HG03521 (cell line): ENCODE measurements at regions not wholly inside any gene's neighbourhood (a gene's known extent, or its start where the extent isn't known, plus 50 kb on each side); places are given as distances from the start of the nearest gene placed in this dataset.

ENCODE experiments used
- ATAC-seq: cut with Tn5 transposase; IDR thresholded peaks from one replicate; pipeline ENCODE4 v1.9.1; 2021; ENCODE audit warnings: mild to moderate bottlenecking, moderate library complexity; ENCODE audit not compliant: unreplicated experiment

GRCh38 chr13:40186041-40186440 lies 480.4 kb downstream of the FOXO1 start:
- ATAC-seq, result no peak

GRCh38 chr13:40186626-40187323 lies 479.7 kb downstream of the FOXO1 start:
- no peak for ATAC-seq

DNA sequence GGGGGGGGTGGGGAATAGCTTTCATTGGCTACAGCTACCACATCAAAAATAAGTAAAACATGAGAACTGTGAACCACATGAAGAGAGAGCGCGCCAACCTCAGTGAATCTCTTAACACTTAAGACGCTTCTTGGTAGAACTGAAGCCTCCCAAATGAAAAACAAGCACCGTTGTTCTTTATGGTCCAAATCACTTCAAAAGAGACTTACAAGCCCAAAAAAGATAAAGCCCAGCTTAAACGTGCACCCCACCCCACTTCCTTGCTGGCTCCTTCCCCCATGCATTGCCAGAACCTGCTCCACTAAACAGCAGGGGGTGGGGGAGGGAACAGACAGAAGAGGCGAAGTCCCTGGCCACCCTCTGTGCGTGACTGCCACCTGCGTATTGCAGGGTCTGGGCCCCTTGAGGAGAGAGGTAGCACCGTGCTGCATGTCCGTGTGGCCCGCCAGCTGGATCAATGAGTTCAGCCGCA lies 479.1 kb downstream of the FOXO1 start:
- ATAC-seq, result no peak

GRCh38 chr13:40187841-40188591 lies 478.4 kb downstream of the FOXO1 start:
- ATAC-seq, result no peak

- ATAC-seq, result no peak
Measured at GRCh38 chr13:40189426-40189825, 477.0 kb downstream of the FOXO1 start.

DNA sequence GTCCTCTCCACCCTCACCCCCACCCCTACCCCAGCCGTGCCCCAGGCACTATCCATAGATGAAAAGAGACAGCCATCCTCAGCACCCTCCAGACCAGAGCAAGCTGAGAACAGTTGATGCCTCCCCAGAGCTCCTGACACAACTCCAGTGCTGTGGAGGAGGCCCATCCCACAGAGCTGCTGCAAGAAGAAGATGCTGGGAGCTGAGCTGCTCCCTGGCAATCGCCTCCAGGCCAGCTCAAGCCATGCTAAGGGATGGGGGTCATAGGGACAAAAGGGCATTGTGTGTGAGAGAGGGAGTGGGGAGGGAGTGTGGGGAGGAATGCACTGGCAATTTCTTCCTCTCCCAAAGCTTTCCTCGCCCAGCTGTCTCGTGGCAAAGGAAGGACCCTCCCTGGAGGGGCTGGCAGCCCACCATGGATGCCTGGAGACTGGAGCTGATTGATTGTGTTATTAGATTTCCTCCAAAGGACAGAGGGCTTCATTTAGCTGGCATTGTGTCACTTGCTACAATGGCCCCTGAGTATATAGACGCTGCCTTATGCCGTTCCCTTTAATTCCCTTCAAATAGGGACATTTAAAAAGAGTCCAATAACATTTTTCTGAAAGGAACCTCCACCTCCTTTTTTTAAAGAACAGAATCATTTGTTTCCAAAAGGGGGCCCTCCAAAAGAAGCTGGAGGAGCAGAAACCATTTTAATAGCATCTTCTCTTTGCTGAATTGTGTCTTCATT lies 476.4 kb downstream of the FOXO1 start:
- no peak for ATAC-seq

DNA sequence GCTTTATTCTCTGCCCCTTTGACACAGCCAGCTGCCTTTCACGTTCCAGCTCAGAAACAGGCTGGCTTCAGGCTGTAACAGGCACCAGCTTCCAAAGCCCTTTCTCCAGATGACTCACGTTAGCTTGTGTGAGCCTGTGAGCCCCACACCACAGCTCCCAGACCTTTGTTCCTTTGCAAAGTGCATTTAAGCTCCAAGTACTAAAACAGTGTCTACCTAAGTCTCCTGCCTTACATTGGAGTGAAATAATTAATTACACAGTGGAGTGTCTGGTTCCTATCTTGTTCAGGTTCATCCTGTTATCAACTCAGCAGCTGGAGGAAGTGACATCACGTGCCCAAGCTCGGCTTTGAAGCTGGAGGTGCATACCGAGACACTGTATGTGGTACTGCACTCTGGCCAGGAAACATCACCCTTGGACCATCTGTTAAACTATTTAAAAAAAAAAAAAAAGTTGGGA lies 475.8 kb downstream of the FOXO1 start:
- ATAC-seq, result no peak

DNA sequence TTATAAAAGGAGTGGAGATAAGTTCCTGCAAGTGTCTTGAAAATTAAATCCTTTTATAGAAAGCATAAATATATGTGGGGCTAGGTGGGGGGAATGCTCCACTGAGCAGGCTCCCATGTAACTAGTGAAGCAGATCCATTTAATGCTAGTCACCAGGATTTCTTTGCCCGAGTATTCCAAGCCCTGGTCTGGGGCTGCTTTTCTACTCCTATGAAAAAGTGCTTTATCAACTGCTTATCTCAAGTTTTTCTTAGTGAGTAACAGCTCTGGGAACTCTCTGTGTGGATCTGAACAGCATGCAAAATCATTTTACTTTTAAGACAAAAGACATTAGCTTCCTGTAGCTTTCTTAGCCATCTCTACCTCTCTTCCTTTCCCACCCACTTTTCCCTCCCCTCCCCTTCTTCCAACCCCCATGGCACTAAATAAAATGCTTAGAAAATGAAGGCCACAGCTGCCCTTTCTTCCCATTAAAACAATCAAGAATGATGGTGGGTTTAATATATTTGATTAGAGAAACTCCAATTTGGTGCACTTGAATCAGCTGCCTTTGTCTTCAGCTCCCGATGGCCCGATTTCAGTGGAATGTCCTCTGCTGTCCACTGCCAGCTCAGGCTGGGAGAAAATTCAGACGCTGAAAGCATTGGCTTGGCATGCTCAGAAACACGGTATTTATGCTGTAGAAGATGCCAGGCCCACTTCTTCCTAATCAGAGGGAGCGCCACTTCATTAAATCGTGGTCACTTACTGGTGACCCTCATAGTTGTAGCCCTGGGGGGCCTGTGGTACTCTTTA lies 475.1 kb downstream of the FOXO1 start:
- ATAC-seq, result no peak

GRCh38 chr13:40192452-40192851 lies 474.0 kb downstream of the FOXO1 start:
- ATAC-seq, result no peak

DNA sequence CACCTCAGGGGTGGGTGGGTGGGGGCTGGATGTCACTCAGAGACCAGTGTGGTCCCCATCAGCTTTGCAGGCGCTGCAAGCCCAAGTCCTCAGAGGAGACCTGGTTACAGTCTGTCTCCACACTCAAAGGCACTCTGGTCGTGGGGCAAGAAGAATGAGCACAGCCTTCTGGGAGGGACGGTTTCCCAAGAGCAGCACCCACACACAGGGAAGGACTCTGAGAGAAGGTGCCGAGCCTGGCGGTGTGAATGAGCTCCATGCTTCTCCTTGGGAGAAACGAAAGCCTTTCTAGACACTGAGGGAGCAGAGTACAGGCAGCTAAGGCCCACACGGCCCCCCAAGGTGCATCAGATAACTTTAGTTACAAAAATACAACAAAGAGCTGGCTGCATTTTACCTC lies 473.6 kb downstream of the FOXO1 start:
- no peak for ATAC-seq

DNA sequence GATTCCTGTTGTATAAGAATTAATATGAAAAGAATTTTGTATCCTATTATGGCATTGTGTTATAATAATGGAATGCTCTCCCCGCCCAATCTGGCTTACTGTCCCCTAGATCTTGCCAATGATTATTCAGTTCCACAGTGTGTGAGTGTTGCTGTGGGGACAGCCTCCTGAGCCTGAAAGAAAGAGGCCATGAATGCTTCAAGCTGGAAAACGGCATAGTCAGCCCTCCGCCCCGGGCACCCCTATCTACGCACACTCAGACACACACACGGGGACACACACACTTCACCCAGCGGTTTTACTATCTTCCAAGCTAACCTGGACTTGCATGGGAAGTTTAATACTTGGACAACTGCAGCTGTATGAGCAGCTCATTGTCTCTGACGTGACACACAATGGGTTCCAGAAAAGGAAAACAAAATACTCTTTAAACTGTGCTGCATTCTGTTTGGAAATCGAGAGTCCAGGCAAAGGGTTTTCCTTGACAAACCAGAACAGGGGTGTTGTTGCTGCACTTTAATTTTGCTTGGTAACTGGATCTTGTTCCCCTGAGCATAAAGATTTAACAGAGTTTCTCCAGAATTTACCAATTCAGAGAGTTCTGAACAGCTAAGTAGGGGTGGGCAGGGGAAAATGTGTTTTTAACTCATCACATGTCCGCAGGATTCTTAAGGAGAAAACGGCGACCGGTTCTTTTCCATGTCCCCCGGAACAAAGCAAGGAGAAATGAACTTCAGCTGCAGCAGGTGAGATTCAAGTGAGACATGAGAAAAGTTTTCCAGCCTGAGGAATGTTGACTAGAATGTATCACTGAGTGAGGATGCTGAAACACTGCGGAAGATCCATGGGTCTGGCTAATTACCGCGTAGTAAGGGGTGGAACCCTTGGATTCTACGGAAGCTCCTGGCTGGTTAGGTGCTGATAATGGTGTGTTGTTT lies 472.9 kb downstream of the FOXO1 start:
- no peak for ATAC-seq

DNA sequence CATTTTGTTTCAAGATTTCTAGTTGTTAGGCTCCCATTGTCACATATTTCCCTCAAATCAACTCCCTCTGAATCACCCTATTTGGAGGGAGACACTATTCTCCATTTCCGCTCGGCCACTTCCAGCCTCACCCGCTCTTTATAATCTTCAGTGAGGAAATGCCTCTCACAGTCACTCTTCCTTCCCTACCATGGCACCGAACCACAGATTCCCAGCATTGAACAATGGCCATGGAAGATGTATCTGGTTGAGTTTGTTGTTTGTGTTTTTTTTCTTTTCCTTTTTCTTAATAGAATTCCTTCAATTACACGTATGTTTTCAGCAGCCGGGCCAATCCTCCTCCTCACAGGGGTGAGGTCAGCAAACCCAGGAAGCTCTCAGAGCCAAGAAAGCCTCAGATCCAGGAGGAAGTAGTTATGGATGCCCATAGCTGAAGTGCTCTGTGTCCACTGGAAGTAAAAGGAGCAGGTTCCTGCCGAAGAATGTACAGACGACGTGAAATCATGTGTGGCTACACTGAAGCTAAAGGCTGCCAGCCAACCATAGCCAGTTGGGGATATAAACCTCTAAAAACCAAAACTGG lies 472.1 kb downstream of the FOXO1 start:
- ATAC-seq, result no peak

- no peak for ATAC-seq
Measured at GRCh38 chr13:40197049-40197448, 469.4 kb downstream of the FOXO1 start.

DNA sequence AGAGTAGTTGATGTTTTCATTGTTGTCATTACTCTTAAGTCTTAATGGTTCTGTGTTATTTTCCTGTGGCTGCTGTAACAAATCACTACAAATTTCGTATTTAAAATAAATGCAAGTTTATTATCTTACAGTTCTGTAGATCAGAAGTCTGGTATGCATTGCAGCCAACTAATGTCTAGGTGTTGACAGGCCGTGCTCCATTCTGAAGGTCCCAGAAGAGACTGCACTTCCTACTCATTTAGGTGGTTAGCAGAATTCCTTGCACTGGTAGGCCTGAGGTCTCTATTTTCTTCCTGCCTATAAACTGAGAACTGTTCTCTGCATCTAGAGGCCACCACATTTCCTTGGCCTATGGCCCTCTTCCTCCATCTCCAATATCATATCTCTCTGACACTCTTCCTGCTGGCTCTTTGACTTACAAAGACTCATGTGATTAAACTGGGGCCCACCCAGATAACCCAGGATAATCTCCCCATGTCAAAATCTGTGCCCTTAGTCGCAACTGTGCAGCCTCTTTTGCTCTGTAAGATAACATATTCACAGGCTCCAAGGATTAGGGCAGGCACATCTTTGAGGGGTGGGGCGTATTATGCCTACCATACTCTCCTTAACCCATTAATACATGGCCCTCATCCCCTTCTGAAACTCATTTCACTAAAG lies 468.4 kb downstream of the FOXO1 start:
- ATAC-seq, result no peak

DNA sequence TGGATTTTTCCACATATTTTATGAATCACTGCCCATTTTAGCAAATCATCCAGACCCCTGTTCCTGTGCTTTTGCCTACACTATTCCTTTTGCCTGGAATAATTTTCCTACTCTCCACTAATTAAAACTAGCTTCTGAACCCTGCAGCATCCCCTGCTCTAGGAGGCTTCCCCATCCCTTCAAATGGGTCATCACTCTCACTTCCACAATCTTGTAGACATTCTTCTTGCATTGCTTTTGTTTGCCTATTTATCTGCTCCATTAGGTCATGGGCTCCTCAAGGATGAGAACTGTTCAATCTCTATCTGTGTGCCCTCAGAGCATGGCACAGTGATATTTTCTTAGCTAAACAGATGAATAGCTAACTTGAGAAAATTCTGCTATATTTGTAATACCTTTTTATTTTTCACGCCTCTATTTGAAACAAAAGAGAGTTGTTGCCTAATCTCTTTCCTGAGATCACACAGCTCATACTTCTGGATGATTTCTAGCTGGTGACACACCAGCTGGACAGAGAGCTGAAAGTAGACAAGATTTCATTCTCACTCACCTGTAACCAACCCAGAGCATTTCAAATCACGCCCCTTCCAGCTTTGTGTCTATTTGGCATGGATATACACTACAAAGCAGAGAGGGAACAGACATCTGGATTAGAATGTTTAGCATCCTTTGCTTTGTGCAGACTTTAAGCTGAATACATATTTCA lies 466.0 kb downstream of the FOXO1 start:
- ATAC-seq, result no peak

- ATAC-seq, result no peak
Measured at GRCh38 chr13:40204246-40204645, 462.2 kb downstream of the FOXO1 start.

GRCh38 chr13:40205771-40206240 lies 460.6 kb downstream of the FOXO1 start:
- ATAC-seq, result no peak
